DOHH2 (cell line): ENCODE measurements at regions not wholly inside any gene's neighbourhood (a gene's known extent, or its start where the extent isn't known, plus 50 kb on each side); places are given as distances from the start of the nearest gene placed in this dataset.

ENCODE experiments used
- EZH2phosphoT487 ChIP-seq: fragments of 200-600 bp; sonication (generic); IDR thresholded peaks from 2 replicates; pipeline ENCODE4 v1.6.1; 2017; ENCODE audit warnings: borderline replicate concordance, mild to moderate bottlenecking, antibody characterized with exemption, low read length, moderate library complexity, mixed read lengths
- TF ChIP-seq, protein P1 (sequence below): fragments of 200-600 bp; sonication (generic); IDR thresholded peaks from one replicate; pipeline ENCODE4 v1.5.1; 2014; ENCODE audit warnings: antibody characterized with exemption, mild to moderate bottlenecking, low read depth, low read length; ENCODE audit not compliant: poor library complexity, severe bottlenecking

- TF ChIP-seq, protein P1, sequence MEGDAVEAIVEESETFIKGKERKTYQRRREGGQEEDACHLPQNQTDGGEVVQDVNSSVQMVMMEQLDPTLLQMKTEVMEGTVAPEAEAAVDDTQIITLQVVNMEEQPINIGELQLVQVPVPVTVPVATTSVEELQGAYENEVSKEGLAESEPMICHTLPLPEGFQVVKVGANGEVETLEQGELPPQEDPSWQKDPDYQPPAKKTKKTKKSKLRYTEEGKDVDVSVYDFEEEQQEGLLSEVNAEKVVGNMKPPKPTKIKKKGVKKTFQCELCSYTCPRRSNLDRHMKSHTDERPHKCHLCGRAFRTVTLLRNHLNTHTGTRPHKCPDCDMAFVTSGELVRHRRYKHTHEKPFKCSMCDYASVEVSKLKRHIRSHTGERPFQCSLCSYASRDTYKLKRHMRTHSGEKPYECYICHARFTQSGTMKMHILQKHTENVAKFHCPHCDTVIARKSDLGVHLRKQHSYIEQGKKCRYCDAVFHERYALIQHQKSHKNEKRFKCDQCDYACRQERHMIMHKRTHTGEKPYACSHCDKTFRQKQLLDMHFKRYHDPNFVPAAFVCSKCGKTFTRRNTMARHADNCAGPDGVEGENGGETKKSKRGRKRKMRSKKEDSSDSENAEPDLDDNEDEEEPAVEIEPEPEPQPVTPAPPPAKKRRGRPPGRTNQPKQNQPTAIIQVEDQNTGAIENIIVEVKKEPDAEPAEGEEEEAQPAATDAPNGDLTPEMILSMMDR, result no peak
- no peak for TF ChIP-seq EZH2phosphoT487
Measured at GRCh38 chr6:137690034-137690433, 177.0 kb upstream of the TNFAIP3 start.
